ENCODE measurements at regions not wholly inside any gene's neighbourhood (a gene's known extent, or its start where the extent isn't known, plus 50 kb on each side); places are given as distances from the start of the nearest gene placed in this dataset.
A peak's percentile ranks its signal among the peaks of the same experiment; 100 is the strongest.

GRCh38 chr5:56641635-56642260 is 173.6 kb upstream of the MAP3K1 start:
- intact Hi-C loops (cut with DNase I; ENCODE audit: low total_unique reads) = no loop called here
- Histone ChIP-seq H3K36me3 (no peaks in the 10 kb centered on the region), H3K27me3 (no peaks in the 10 kb centered on the region), H3K4me1 (peaks cover 0 to 11% (median 2%) of the 10 kb centered on the region in 4 donors), H3K27ac (no peak overlapping the region), H3K4me3 (no peak overlapping the region), H3K9me3 (no peaks in the 10 kb centered on the region)
- DNase-seq = no peak
- no peak for TF ChIP-seq CTCF (IDR thresholded peaks at IDR 0.05)

DNA sequence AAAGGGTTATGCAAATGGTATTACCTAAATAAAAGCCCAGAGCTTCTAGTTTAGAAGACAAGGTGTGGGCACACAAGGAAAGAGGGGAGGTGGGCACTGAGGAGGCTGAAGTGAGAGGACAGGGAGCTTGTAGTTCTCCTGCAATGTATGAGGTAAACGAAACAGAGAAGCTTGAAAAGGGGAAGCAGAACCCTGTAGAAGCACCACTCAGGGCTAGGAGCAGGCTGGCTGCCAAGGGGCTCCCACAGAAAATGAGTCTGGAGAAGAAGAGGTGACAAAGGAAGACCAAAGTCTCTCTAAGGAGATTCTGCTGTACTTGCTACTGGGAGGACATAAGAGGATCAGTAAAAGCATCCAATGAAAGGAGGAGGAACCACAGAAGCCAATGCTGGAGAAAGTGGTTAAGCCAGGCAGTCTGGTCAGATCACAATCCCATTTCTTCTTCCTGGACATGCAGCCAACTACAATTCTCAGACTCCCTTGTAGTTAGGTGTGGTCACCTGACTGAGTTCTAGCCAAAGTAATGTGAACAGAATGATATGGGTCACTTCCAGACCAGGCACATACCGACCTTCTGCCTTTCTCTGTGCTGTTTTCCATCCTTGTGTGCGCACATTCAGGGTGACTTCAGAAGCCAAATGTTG is 174.5 kb upstream of the MAP3K1 start:
- Histone ChIP-seq H3K9me3 (no peaks in the 10 kb centered on the region), H3K27me3 (no peaks in the 10 kb centered on the region), H3K4me1 (peaks cover 0 to 11% (median 2%) of the 10 kb centered on the region in 4 donors), H3K27ac (no peak overlapping the region), H3K36me3 (no peaks in the 10 kb centered on the region), H3K4me3 (no peak overlapping the region)
- intact Hi-C loops (cut with DNase I; ENCODE audit: low total_unique reads) = no loop called here
- DNase-seq = peak in 1 of 2 donors; percentile 54
- no peak for TF ChIP-seq CTCF (IDR thresholded peaks at IDR 0.05)

DNA sequence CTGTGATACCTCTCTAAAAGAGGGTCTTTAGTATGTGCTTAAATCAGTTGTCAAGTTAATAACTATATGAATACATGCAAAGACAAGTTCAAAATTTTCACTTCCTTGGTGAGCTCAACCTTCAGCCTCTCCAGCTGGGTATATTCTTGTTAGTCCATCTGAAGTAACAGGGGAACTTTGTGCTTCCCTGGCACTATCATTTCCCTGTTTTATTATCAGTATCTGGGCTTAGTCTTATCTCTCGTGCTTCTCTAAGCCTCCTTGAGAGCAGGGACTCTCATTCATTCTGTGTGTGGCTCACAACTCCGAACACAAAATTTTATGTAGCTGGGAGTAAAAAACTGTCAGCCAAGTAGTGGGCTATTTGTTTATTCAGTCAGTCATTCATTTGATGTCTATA is 175.9 kb upstream of the MAP3K1 start:
- no peak for DNase-seq
- TF ChIP-seq CTCF (IDR thresholded peaks at IDR 0.05) = no peak
- Histone ChIP-seq H3K4me1 (peaks cover 0 to 11% (median 2%) of the 10 kb centered on the region in 4 donors), H3K36me3 (no peaks in the 10 kb centered on the region), H3K27me3 (no peaks in the 10 kb centered on the region), H3K9me3 (no peaks in the 10 kb centered on the region), H3K27ac (no peak overlapping the region), H3K4me3 (no peak overlapping the region)
- intact Hi-C loops (cut with DNase I; ENCODE audit: low total_unique reads) = no loop called here

GRCh38 chr5:56638768-56639238 is 176.5 kb upstream of the MAP3K1 start:
- DNase-seq = no peak
- intact Hi-C loops (cut with DNase I; ENCODE audit: low total_unique reads) = no loop called here
- H3K36me3 ChIP-seq = no peaks in the 10 kb centered on the region
- no peak overlapping the region for H3K27ac ChIP-seq
- no peak for TF ChIP-seq CTCF (IDR thresholded peaks at IDR 0.05)
- no peaks in the 10 kb centered on the region for H3K27me3 ChIP-seq
- H3K4me1 ChIP-seq = peaks cover 0 to 11% (median 2%) of the 10 kb centered on the region in 4 donors
- H3K9me3 ChIP-seq = no peaks in the 10 kb centered on the region
- no peak overlapping the region for H3K4me3 ChIP-seq

DNA sequence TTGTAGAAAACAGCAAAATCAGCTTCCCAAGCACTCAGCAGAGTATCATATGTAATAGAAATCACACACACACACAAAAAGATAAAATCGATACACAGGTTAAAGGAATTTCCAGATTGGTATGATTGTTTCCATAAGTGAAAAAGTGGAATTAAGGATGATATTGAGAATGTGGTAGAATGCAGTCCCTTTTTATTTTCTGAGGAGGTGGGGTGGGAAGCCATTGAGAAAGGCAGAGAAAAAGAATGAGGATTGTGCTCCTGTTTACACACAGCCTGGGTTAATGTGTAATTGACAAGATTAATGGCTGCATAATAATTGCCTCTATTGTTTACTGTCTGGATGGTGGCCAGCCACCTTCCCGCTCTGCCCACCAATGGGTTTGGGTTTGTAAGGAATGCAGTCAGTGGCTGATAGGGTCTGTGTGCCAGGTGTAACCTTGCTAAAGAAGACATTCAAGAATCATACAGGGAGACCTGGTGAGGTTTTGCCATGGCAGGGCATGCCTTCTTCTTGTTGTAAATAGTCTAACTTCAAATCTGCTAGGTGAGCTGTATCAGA is 177.2 kb upstream of the MAP3K1 start:
- no peak overlapping the region for H3K27ac ChIP-seq

More for the DNA sequence above, 177.2 kb upstream of the MAP3K1 start:
- H3K4me1 ChIP-seq = peaks cover 0 to 11% (median 2%) of the 10 kb centered on the region in 4 donors
- no peaks in the 10 kb centered on the region for H3K9me3 ChIP-seq
- intact Hi-C loops (cut with DNase I; ENCODE audit: low total_unique reads) = no loop called here
- no peaks in the 10 kb centered on the region for H3K36me3 ChIP-seq
- DNase-seq = no peak
- no peak for TF ChIP-seq CTCF (IDR thresholded peaks at IDR 0.05)
- no peaks in the 10 kb centered on the region for H3K27me3 ChIP-seq
- H3K4me3 ChIP-seq = no peak overlapping the region

Measured in tibial artery (tissue), 4 donors.